ENCODE measurements at regions not wholly inside any gene's neighbourhood (a gene's known extent, or its start where the extent isn't known, plus 50 kb on each side); places are given as distances from the start of the nearest gene placed in this dataset.
"Not testable (repeated sequence)": the region's sequence is repeated elsewhere in the genome, so short reads cannot be mapped to it uniquely, and the experiment has no call there.

- DNase-seq (ENCODE audit: low read depth, low spot score): peak; percentile 26
Measured at GRCh38 chr12:47307680-47308399, 228.1 kb upstream of the AMIGO2 start.

- not testable (repeated sequence) for DNase-seq (ENCODE audit: low read depth, low spot score)
Measured at GRCh38 chr12:47306773-47307679, 227.3 kb upstream of the AMIGO2 start.

- DNase-seq (ENCODE audit: low read depth, low spot score): no peak
Measured at GRCh38 chr12:47306130-47306529, 226.4 kb upstream of the AMIGO2 start.

- DNase-seq (ENCODE audit: low read depth, low spot score): no peak
Measured at GRCh38 chr12:47305464-47305863, 225.7 kb upstream of the AMIGO2 start.

GRCh38 chr12:47303995-47304560 is 224.3 kb upstream of the AMIGO2 start:
- DNase-seq (ENCODE audit: low read depth, low spot score): no peak

- DNase-seq (ENCODE audit: low read depth, low spot score): no peak
Measured at GRCh38 chr12:47303207-47303606, 223.4 kb upstream of the AMIGO2 start.

- no peak for DNase-seq (ENCODE audit: low read depth, low spot score)
Measured at GRCh38 chr12:47302111-47302671, 222.4 kb upstream of the AMIGO2 start.

- no peak for DNase-seq (ENCODE audit: low read depth, low spot score)
Measured at GRCh38 chr12:47299586-47299985, 219.8 kb upstream of the AMIGO2 start.

GRCh38 chr12:47297993-47298392 is 218.2 kb upstream of the AMIGO2 start:
- no peak for DNase-seq (ENCODE audit: low read depth, low spot score)

- no peak for DNase-seq (ENCODE audit: low read depth, low spot score)
Measured at GRCh38 chr12:47296828-47297227, 217.1 kb upstream of the AMIGO2 start.

- no peak for DNase-seq (ENCODE audit: low read depth, low spot score)
Measured at GRCh38 chr12:47293406-47293805, 213.6 kb upstream of the AMIGO2 start.

- no peak for DNase-seq (ENCODE audit: low read depth, low spot score)
Measured at GRCh38 chr12:47286676-47287075, 206.9 kb upstream of the AMIGO2 start.

All from pulmonary artery endothelial cell (primary cell).